ENCODE measurements at regions not wholly inside any gene's neighbourhood (a gene's known extent, or its start where the extent isn't known, plus 50 kb on each side); places are given as distances from the start of the nearest gene placed in this dataset.
A peak's percentile ranks its signal among the peaks of the same experiment; 100 is the strongest.

DNA sequence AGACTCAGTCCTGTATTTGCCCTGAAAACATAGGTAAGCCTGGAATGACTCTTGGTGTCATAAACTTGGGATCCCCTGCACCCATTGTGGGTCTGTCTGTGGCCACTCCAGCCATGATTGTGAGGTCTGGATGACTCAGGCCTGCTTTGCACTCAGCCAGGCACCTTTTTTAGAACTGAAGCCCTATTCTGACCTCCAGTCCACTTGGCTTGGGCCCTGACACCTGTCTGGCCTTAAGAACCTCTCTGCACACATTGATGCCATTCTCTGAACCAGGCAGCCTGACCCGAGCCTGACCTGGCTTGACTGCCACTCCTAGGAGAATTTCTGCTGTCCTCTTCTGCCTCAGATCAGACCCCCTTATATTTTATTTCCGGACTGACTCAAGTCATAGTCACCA lies 383.7 kb downstream of the MAFB start:
- H3K9me3 ChIP-seq (ENCODE audit: control insufficient read depth, low read length): no peaks in the 10 kb centered on the region
- no peak overlapping the region for H3K4me3 ChIP-seq (ENCODE audit: low read length in 2 of 2)
- intact Hi-C loops (cut with DNase I): no loop called here
- WGBS, 2 donors: 93 to 96% methylated on average over 2 of the region's 2 CpGs
- H3K27me3 ChIP-seq (ENCODE audit: control insufficient read depth in 1 of 2, insufficient read depth in 2 of 2, low read length in 1 of 2): no peaks in the 10 kb centered on the region
- DNase-seq (no peak), ATAC-seq (ENCODE audit: low FRiP score) (no peak)
- no peak overlapping the region for H3K27ac ChIP-seq (ENCODE audit: low read depth in 1 of 2, low read length in 2 of 2)
- no peaks in the 10 kb centered on the region for H3K36me3 ChIP-seq (ENCODE audit: control insufficient read depth in 1 of 2, insufficient read depth in 2 of 2, low read length in 1 of 2)
- peaks cover 0 to 5% of the 10 kb centered on the region in 2 donors for H3K4me1 ChIP-seq (ENCODE audit: control insufficient read depth in 1 of 2, insufficient read depth in 2 of 2, low read length in 2 of 2)

DNA sequence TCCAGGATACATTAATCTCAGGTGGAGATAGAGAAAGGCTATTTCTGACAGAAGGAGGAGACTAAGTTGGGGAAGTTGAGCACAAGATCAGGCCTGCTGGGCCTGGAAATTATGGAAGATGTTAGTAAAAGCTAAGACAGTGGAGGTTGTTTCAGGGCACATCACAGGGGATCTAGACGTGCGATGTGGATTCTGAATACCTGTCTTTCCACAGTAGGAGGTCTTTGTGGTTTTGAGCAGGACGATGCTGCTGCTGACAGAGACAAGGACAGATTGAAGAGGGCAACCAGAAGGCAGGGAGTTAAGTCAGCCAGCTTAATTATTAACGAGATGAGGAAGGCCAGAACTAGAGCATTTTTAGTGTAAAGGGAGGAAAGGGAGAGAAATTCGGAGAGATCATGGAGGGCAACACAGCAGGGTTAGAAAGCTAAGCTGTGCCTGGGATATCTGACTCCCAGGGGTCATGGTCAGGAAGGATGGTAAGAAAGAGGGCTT lies 384.9 kb downstream of the MAFB start:
- peaks cover 0 to 5% of the 10 kb centered on the region in 2 donors for H3K4me1 ChIP-seq (ENCODE audit: control insufficient read depth in 1 of 2, insufficient read depth in 2 of 2, low read length in 2 of 2)
- no peak overlapping the region for H3K4me3 ChIP-seq (ENCODE audit: low read length in 2 of 2)
- DNase-seq: no peak
- H3K9me3 ChIP-seq (ENCODE audit: control insufficient read depth, low read length): no peaks in the 10 kb centered on the region
- intact Hi-C loops (cut with DNase I): no loop called here
- no peak overlapping the region for H3K27ac ChIP-seq (ENCODE audit: low read depth in 1 of 2, low read length in 2 of 2)
- 93 to 97% methylated on average over 5 of the region's 5 CpGs for WGBS, 2 donors
- no peak for ATAC-seq (ENCODE audit: low FRiP score)
- H3K36me3 ChIP-seq (ENCODE audit: control insufficient read depth in 1 of 2, insufficient read depth in 2 of 2, low read length in 1 of 2): no peaks in the 10 kb centered on the region
- H3K27me3 ChIP-seq (ENCODE audit: control insufficient read depth in 1 of 2, insufficient read depth in 2 of 2, low read length in 1 of 2): no peaks in the 10 kb centered on the region

DNA sequence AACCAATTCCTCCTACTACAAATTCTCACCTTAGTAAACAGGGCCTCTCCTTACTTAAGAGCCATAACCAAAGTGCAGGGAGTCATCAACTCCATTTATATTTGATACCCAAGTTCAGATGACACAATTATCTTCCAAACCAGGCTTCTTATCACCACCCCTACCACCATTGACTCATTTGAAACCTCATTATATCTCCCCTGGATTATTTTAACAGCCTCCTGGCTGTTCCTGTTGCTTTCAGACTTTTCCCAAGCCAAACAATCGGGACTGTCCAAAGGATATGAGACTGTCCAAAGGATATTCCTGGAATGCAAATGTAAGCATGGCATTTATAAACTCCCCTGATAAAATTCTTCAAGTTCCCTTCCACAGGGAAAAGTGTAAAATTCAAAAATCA lies 394.3 kb downstream of the MAFB start:
- H3K27ac ChIP-seq (ENCODE audit: low read depth in 1 of 2, low read length in 2 of 2): peak overlapping the region; percentile 18 to 82

DNA sequence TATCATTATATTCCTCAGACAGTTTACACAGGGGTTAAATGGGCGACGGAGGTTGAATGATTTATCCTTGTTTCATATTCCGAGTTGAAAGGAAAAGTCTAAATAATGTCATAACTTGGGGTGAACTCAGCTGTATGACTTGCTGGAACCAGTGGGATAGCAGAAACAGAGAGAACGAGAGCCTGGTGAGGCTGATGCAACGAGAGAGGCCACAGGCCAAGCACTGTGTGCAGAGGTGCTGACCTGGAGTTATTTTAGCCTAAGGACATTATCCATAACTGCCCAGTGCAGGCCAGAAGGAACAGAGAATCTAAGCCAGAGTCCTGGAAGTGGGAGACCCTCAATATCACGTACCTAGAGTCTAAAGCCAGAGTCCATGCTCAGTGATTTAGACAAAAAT lies 394.9 kb downstream of the MAFB start:
- intact Hi-C loops (cut with DNase I): loop anchor here in 1 of 2 donors (2.0 to 5.0 kb wide), 2 partner anchors 213 to 395 kb away; partner anchors contain the start of gene MAFB
- Histone ChIP-seq H3K27ac (ENCODE audit: low read depth in 1 of 2, low read length in 2 of 2) (peak overlapping the region; percentile 18 to 82), H3K36me3 (ENCODE audit: control insufficient read depth in 1 of 2, insufficient read depth in 2 of 2, low read length in 1 of 2) (no peaks in the 10 kb centered on the region), H3K9me3 (ENCODE audit: control insufficient read depth, low read length) (no peaks in the 10 kb centered on the region), H3K4me1 (ENCODE audit: control insufficient read depth in 1 of 2, insufficient read depth in 2 of 2, low read length in 2 of 2) (peaks cover 3 to 10% of the 10 kb centered on the region in 2 donors), H3K27me3 (ENCODE audit: control insufficient read depth in 1 of 2, insufficient read depth in 2 of 2, low read length in 1 of 2) (no peaks in the 10 kb centered on the region), H3K4me3 (ENCODE audit: low read length in 2 of 2) (no peak overlapping the region)
- WGBS, 2 donors: 5 to 6% methylated on average over 6 of the region's 6 CpGs
- no peak for DNase-seq
- ATAC-seq (ENCODE audit: low FRiP score): peak; percentile 87

More for the DNA sequence above, 394.3 kb downstream of the MAFB start:
- H3K9me3 ChIP-seq (ENCODE audit: control insufficient read depth, low read length): no peaks in the 10 kb centered on the region
- peaks cover 3 to 10% of the 10 kb centered on the region in 2 donors for H3K4me1 ChIP-seq (ENCODE audit: control insufficient read depth in 1 of 2, insufficient read depth in 2 of 2, low read length in 2 of 2)
- intact Hi-C loops (cut with DNase I): loop anchor here in 1 of 2 donors (2.0 to 5.0 kb wide), 2 partner anchors 213 to 394 kb away; partner anchors contain the start of gene MAFB
- WGBS, 2 donors: 3 to 4% methylated on average over 1 of the region's 1 CpG
- DNase-seq: no peak
- H3K36me3 ChIP-seq (ENCODE audit: control insufficient read depth in 1 of 2, insufficient read depth in 2 of 2, low read length in 1 of 2): no peaks in the 10 kb centered on the region
- H3K4me3 ChIP-seq (ENCODE audit: low read length in 2 of 2): no peak overlapping the region
- no peak for ATAC-seq (ENCODE audit: low FRiP score)
- no peaks in the 10 kb centered on the region for H3K27me3 ChIP-seq (ENCODE audit: control insufficient read depth in 1 of 2, insufficient read depth in 2 of 2, low read length in 1 of 2)

DNA sequence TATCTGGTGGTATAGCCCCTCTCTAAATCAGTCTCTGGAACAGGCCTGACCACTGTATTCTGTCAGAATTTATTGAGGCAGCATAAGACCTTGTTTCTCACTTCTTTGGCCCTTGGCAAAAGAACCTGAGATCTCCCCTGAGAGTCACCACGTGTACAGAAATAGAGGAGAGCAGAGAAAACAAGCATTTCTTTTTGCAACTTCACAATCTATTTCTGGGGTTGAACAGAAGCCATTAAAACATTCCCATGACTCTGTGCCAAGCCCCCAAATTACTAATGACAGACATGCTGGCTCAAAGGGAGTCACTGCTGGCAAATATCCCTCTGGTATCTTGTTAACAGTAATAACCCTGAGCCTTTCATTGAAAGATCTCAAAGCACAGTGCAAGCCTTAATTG lies 395.3 kb downstream of the MAFB start:
- DNase-seq: peak in 1 of 2 donors; percentile 45
- no peaks in the 10 kb centered on the region for H3K9me3 ChIP-seq (ENCODE audit: control insufficient read depth, low read length)
- H3K4me1 ChIP-seq (ENCODE audit: control insufficient read depth in 1 of 2, insufficient read depth in 2 of 2, low read length in 2 of 2): peaks cover 3 to 10% of the 10 kb centered on the region in 2 donors
- 0 to 1% methylated on average over 1 of the region's 1 CpG for WGBS, 2 donors
- intact Hi-C loops (cut with DNase I): loop anchor here in 1 of 2 donors (2.0 to 5.0 kb wide), 2 partner anchors 214 to 395 kb away; partner anchors contain the start of gene MAFB
- ATAC-seq (ENCODE audit: low FRiP score): peak; percentile 85
- peak overlapping the region; percentile 1 to 82 for H3K27ac ChIP-seq (ENCODE audit: low read depth in 1 of 2, low read length in 2 of 2)
- H3K36me3 ChIP-seq (ENCODE audit: control insufficient read depth in 1 of 2, insufficient read depth in 2 of 2, low read length in 1 of 2): no peaks in the 10 kb centered on the region
- no peaks in the 10 kb centered on the region for H3K27me3 ChIP-seq (ENCODE audit: control insufficient read depth in 1 of 2, insufficient read depth in 2 of 2, low read length in 1 of 2)
- H3K4me3 ChIP-seq (ENCODE audit: low read length in 2 of 2): no peak overlapping the region

DNA sequence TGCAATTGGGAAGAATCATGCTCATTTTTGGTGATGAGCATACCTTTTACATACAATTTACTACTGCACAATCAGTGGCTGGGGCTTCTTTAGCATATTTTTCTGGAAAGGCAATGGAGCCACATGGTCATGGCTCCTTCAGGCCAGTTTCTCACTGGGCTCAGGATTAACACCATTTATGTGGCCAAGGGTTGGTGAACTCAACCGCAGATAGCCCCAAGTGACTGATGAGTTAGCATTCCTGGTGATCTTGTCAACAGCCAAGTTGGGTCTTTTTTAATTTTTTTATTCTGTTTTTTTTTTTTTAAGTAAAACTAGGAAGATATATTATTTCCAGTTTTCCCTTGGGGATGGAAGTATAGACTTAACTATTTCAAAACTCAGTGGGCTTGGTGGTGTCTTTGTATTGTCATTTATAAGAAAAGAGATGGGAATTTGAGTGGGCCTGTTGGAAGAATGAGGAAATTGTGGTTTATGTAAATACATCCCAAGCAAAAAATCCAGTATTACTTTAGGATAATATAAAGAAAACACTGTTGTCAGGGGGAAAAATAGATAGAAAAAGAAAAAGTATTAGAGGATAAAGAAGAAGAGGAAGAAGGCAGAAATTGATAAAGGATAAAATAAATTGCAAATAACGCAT lies 397.4 kb downstream of the MAFB start:
- no peaks in the 10 kb centered on the region for H3K36me3 ChIP-seq (ENCODE audit: control insufficient read depth in 1 of 2, insufficient read depth in 2 of 2, low read length in 1 of 2)
- no peak for ATAC-seq (ENCODE audit: low FRiP score)
- H3K27ac ChIP-seq (ENCODE audit: low read depth in 1 of 2, low read length in 2 of 2): no peak overlapping the region
- no peak for DNase-seq
- H3K4me3 ChIP-seq (ENCODE audit: low read length in 2 of 2): no peak overlapping the region
- no peaks in the 10 kb centered on the region for H3K27me3 ChIP-seq (ENCODE audit: control insufficient read depth in 1 of 2, insufficient read depth in 2 of 2, low read length in 1 of 2)
- whole genome bisulfite sequencing, 2 donors: 92 to 95% methylated on average over 2 of the region's 2 CpGs
- H3K4me1 ChIP-seq (ENCODE audit: control insufficient read depth in 1 of 2, insufficient read depth in 2 of 2, low read length in 2 of 2): peaks cover 3 to 10% of the 10 kb centered on the region in 2 donors
- intact Hi-C loops (cut with DNase I): loop anchor here in 1 of 2 donors (5.0 kb wide), 1 partner anchor 216 kb away; no protein-coding TSS in a partner anchor
- no peaks in the 10 kb centered on the region for H3K9me3 ChIP-seq (ENCODE audit: control insufficient read depth, low read length)

DNA sequence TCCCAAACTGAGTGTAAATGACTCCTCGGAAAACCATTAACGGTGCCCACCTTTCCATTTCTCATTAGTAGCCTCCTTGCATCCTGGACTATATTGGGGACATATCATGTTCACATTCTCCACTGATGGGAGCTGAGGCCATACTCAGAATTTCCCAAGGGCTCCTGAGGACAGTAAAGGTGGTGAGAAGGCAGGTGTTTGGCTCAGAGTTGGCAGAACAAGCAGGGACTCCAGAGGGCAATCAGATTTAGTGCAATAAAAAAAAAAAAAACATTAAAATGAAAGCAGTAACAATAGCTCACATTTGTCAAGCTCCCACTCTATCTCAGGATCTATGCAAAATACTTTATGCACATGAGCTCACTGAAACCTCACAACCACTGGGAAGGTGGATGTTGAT lies 401.4 kb downstream of the MAFB start:
- Histone ChIP-seq H3K27me3 (ENCODE audit: control insufficient read depth in 1 of 2, insufficient read depth in 2 of 2, low read length in 1 of 2) (no peaks in the 10 kb centered on the region), H3K9me3 (ENCODE audit: control insufficient read depth, low read length) (no peaks in the 10 kb centered on the region), H3K27ac (ENCODE audit: low read depth in 1 of 2, low read length in 2 of 2) (no peak overlapping the region), H3K36me3 (ENCODE audit: control insufficient read depth in 1 of 2, insufficient read depth in 2 of 2, low read length in 1 of 2) (no peaks in the 10 kb centered on the region), H3K4me1 (ENCODE audit: control insufficient read depth in 1 of 2, insufficient read depth in 2 of 2, low read length in 2 of 2) (no peaks in the 10 kb centered on the region), H3K4me3 (ENCODE audit: low read length in 2 of 2) (no peak overlapping the region)
- DNase-seq (no peak), ATAC-seq (ENCODE audit: low FRiP score) (no peak)
- WGBS, 2 donors: 39 to 58% methylated on average over 2 of the region's 2 CpGs
- intact Hi-C loops (cut with DNase I): loop anchor here in 1 of 2 donors (10.0 kb wide), 1 partner anchor 397 kb away; the partner anchor contains the start of gene MAFB

DNA sequence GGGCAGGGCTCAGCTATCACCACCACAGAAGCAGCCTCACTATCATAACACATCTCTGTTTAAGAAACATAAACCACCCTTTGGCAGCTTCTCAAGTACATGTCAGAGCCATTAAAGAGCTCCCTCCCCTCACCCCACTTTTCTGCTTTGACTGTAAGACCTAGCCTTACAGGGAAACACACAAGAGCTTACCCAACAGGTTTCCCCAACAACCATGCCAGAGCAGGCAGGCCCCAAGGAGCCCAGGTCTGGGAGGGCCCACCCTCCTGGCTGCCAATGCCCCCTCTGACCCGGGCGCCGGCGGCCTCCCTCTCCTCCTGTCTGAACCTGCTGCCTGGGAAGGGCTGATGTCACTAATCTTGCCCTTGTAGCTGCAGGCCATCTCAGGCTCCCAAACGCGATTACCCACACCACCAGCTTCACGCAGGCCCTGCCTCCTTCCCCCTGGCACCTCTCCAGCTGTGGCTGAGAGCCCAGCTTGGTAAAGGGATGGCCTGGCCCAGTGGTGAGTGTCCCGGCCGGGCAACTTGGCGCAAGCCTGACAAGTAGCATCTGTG lies 402.0 kb downstream of the MAFB start:
- 2 to 8% methylated on average over 10 of the region's 10 CpGs for WGBS, 2 donors
- intact Hi-C loops (cut with DNase I): loop anchor here in 1 of 2 donors (10.0 kb wide), 1 partner anchor 398 kb away; the partner anchor contains the start of gene MAFB
- DNase-seq: peak; percentile 88 to 91
- no peaks in the 10 kb centered on the region for H3K4me1 ChIP-seq (ENCODE audit: control insufficient read depth in 1 of 2, insufficient read depth in 2 of 2, low read length in 2 of 2)
- H3K27ac ChIP-seq (ENCODE audit: low read depth in 1 of 2, low read length in 2 of 2): peak overlapping the region in 1 of 2 donors; percentile 10
- H3K36me3 ChIP-seq (ENCODE audit: control insufficient read depth in 1 of 2, insufficient read depth in 2 of 2, low read length in 1 of 2): no peaks in the 10 kb centered on the region
- no peak overlapping the region for H3K4me3 ChIP-seq (ENCODE audit: low read length in 2 of 2)
- H3K9me3 ChIP-seq (ENCODE audit: control insufficient read depth, low read length): no peaks in the 10 kb centered on the region
- peak; percentile 76 for ATAC-seq (ENCODE audit: low FRiP score)
- H3K27me3 ChIP-seq (ENCODE audit: control insufficient read depth in 1 of 2, insufficient read depth in 2 of 2, low read length in 1 of 2): no peaks in the 10 kb centered on the region
